ENCODE measurements at regions not wholly inside any gene's neighbourhood (a gene's known extent, or its start where the extent isn't known, plus 50 kb on each side); places are given as distances from the start of the nearest gene placed in this dataset.
"Not testable (repeated sequence)": the region's sequence is repeated elsewhere in the genome, so short reads cannot be mapped to it uniquely, and the experiment has no call there.

GRCh38 chr13:26887594-26887993 lies 127.0 kb upstream of the GPR12 start:
- DNase-seq (ENCODE audit: low read depth), result no peak

- no peak for DNase-seq (ENCODE audit: low read depth)
These were observed 123.1 kb upstream of the GPR12 start for GRCh38 chr13:26883613-26884257.

GRCh38 chr13:26882731-26883130 lies 122.1 kb upstream of the GPR12 start:
- no peak for DNase-seq (ENCODE audit: low read depth)

- no peak for DNase-seq (ENCODE audit: low read depth)
These were observed 120.6 kb upstream of the GPR12 start for GRCh38 chr13:26881154-26881553.

- no peak for DNase-seq (ENCODE audit: low read depth)
These were observed 120.1 kb upstream of the GPR12 start for GRCh38 chr13:26880735-26881134.

GRCh38 chr13:26878438-26878837 lies 117.9 kb upstream of the GPR12 start:
- DNase-seq (ENCODE audit: low read depth), result no peak

- no peak for DNase-seq (ENCODE audit: low read depth)
These were observed 112.8 kb upstream of the GPR12 start for GRCh38 chr13:26873386-26873698.

- no peak for DNase-seq (ENCODE audit: low read depth)
These were observed 112.2 kb upstream of the GPR12 start for GRCh38 chr13:26872525-26873385.

GRCh38 chr13:26867451-26868091 lies 107.0 kb upstream of the GPR12 start:
- DNase-seq (ENCODE audit: low read depth), result no peak

- DNase-seq (ENCODE audit: low read depth), result no peak
These were observed 104.0 kb upstream of the GPR12 start for GRCh38 chr13:26864576-26864975.

- no peak for DNase-seq (ENCODE audit: low read depth)
These were observed 101.4 kb upstream of the GPR12 start for GRCh38 chr13:26861941-26862340.

GRCh38 chr13:26855921-26856320 lies 95.3 kb upstream of the GPR12 start:
- DNase-seq (ENCODE audit: low read depth), result no peak

GRCh38 chr13:26855071-26855470 lies 94.5 kb upstream of the GPR12 start:
- no peak for DNase-seq (ENCODE audit: low read depth)

- DNase-seq (ENCODE audit: low read depth), result no peak
These were observed 92.7 kb upstream of the GPR12 start for GRCh38 chr13:26853323-26853722.

- DNase-seq (ENCODE audit: low read depth), result no peak
These were observed 86.7 kb upstream of the GPR12 start for GRCh38 chr13:26847281-26847680.

GRCh38 chr13:26845063-26845462 lies 84.5 kb upstream of the GPR12 start:
- not testable (repeated sequence) for DNase-seq (ENCODE audit: low read depth)

- no peak for DNase-seq (ENCODE audit: low read depth)
These were observed 79.1 kb upstream of the GPR12 start for GRCh38 chr13:26839682-26840081.

- DNase-seq (ENCODE audit: low read depth), result no peak
These were observed 78.2 kb upstream of the GPR12 start for GRCh38 chr13:26838821-26839220.

GRCh38 chr13:26837997-26838396 lies 77.4 kb upstream of the GPR12 start:
- no peak for DNase-seq (ENCODE audit: low read depth)

- no peak for DNase-seq (ENCODE audit: low read depth)
These were observed 76.5 kb upstream of the GPR12 start for GRCh38 chr13:26837102-26837501.

GRCh38 chr13:26836626-26837025 lies 76.0 kb upstream of the GPR12 start:
- DNase-seq (ENCODE audit: low read depth), result no peak

- no peak for DNase-seq (ENCODE audit: low read depth)
These were observed 74.1 kb upstream of the GPR12 start for GRCh38 chr13:26834646-26835045.

GRCh38 chr13:26831336-26831908 lies 70.8 kb upstream of the GPR12 start:
- no peak for DNase-seq (ENCODE audit: low read depth)

Measured in activated T-helper 9 cell treated with anti-CD3 and anti-CD28 coated beads, Interleukin-2, amount 50 U/mL, for 16 hours (primary cell).